ENCODE measurements at regions not wholly inside any gene's neighbourhood (a gene's known extent, or its start where the extent isn't known, plus 50 kb on each side); places are given as distances from the start of the nearest gene placed in this dataset.

- ChIA-PET CTCF (no interaction called here), POLR2A (no interaction called here)
- DNase-seq (ENCODE audit: extremely low spot score), result no peak
- no peak for TF ChIP-seq LEF1 (IDR thresholded peaks at IDR 0.05; ENCODE audit: borderline replicate concordance)
- TF ChIP-seq SP1 (IDR thresholded peaks at IDR 0.05), result no peak
- TF ChIP-seq TARDBP (IDR thresholded peaks at IDR 0.05), result no peak
- no peak for TF ChIP-seq ZNF384 (IDR thresholded peaks at IDR 0.05)
- TF ChIP-seq NFRKB (IDR thresholded peaks at IDR 0.05), result no peak
- no peak for TF ChIP-seq FOXM1 (IDR thresholded peaks at IDR 0.05; ENCODE audit: borderline replicate concordance)
These were observed 56.7 kb upstream of the ERCC4 start for GRCh38 chr16:13863075-13863765.

GRCh38 chr16:13864689-13865088 lies 55.3 kb upstream of the ERCC4 start:
- POLR2A ChIA-PET, result no interaction called here
- no peak for DNase-seq (ENCODE audit: extremely low spot score)
- TF ChIP-seq FOXA1 (IDR thresholded peaks at IDR 0.05) (no peak), FOXK2 (IDR thresholded peaks at IDR 0.05) (no peak), CTBP1 (IDR thresholded peaks at IDR 0.05; ENCODE audit: borderline replicate concordance) (no peak), TARDBP (IDR thresholded peaks at IDR 0.05) (no peak), FOXM1 (IDR thresholded peaks at IDR 0.05; ENCODE audit: borderline replicate concordance) (no peak), SP1 (IDR thresholded peaks at IDR 0.05) (no peak), PKNOX1 (IDR thresholded peaks at IDR 0.05) (no peak), NFRKB (IDR thresholded peaks at IDR 0.05) (no peak), ELF4 (IDR thresholded peaks at IDR 0.05) (no peak), BHLHE40 (IDR thresholded peaks at IDR 0.05; ENCODE audit: borderline replicate concordance) (no peak), HDGF (IDR thresholded peaks at IDR 0.05; ENCODE audit: borderline replicate concordance) (no peak)
- CTCF ChIA-PET, result no interaction called here

- POLR2A ChIA-PET, result no interaction called here
- TF ChIP-seq BHLHE40 (IDR thresholded peaks at IDR 0.05; ENCODE audit: borderline replicate concordance), result no peak
- peak; percentile 78 for DNase-seq (ENCODE audit: extremely low spot score)
- CTCF ChIA-PET, result no interaction called here
These were observed 53.9 kb upstream of the ERCC4 start for GRCh38 chr16:13866073-13866472.

Measured in HEK293T (cell line).